ENCODE measurements at regions not wholly inside any gene's neighbourhood (a gene's known extent, or its start where the extent isn't known, plus 50 kb on each side); places are given as distances from the start of the nearest gene placed in this dataset.

DNA sequence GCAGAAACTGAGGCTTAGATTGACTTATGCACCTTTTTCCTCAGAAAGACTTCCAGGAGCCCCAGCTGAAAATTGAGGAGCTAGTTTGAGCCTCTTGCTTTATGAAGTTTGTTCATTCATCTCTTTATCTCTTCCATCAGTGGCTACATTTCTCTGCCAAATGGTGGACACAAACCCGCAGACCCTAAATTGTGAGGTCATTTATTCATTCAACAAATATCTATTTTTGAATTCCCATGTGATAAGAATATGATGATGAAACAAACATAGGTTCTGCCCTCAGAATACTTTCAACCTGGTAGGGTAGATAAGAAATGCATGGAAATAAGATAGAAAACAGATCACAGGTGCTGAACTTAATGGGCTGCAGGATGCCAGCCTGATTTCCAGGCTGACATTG lies 309.4 kb downstream of the TNS1 start:
- in situ Hi-C loops (cut with MboI; ENCODE audit: low sequenced_read_pairs): no loop called here

DNA sequence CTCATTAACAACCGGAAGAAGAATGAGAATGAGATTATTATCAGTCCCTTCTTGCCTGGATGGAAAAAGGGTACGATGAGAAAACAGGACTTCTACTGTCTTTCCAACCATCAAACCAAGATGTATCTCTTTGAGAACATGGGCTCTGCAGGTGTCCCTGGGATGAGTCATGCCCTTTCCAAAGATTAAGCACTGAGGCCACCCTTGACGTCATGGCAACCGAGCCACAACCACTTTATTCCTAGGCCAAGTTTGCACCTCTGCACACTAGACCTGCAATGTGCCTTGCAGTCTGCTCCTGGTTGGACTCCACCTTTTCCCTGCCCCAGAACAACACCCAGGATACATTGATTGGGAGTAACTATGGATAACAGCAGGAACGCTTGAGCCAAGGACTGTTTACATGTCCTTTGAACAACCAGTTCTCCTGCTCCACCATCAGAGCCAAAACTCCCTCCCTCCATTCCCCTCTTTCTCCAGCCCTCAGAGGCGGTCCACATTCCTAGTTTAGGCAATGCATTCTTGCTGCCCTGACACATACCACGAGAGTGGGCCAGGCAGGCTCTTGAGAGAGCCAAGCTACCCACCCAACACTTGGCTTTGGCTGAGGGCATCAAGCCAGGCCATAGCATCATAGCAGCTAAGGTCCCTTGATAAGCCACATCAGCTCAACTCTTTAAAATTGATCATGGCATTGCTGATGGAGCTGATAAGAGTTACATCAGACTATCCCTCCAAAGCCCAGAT lies 310.7 kb downstream of the TNS1 start:
- in situ Hi-C loops (cut with MboI; ENCODE audit: low sequenced_read_pairs): no loop called here

DNA sequence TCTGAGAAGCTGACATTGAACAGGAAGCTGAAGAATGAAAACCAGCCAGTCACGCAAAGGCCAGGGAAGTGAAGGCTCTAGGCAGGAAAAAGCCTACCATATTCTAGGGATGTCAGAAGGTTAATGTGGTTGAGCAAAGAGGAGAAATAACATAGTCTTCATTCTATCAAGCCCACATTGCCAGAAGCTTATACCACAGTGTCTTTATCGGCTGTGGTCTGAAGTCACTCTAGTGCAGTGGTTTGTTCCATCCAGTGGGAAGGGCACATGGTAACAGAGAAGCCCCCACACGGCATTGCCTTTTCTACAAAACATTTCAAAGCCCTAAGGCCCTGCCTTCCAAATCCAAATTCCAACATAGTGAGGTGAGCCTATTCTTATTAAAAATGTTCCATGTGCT lies 311.3 kb downstream of the TNS1 start:
- in situ Hi-C loops (cut with MboI; ENCODE audit: low sequenced_read_pairs): no loop called here

GRCh38 chr2:217689053-217689452 lies 313.7 kb downstream of the TNS1 start:
- in situ Hi-C loops (cut with MboI; ENCODE audit: low sequenced_read_pairs): no loop called here

GRCh38 chr2:217688494-217688893 lies 314.3 kb downstream of the TNS1 start:
- in situ Hi-C loops (cut with MboI; ENCODE audit: low sequenced_read_pairs): no loop called here

GRCh38 chr2:217687771-217688170 lies 315.0 kb downstream of the TNS1 start:
- in situ Hi-C loops (cut with MboI; ENCODE audit: low sequenced_read_pairs): no loop called here

- in situ Hi-C loops (cut with MboI; ENCODE audit: low sequenced_read_pairs): no loop called here
Observed at GRCh38 chr2:217685255-217685605, 317.6 kb downstream of the TNS1 start.

GRCh38 chr2:217684431-217685254 lies 318.2 kb downstream of the TNS1 start:
- in situ Hi-C loops (cut with MboI; ENCODE audit: low sequenced_read_pairs): no loop called here

DNA sequence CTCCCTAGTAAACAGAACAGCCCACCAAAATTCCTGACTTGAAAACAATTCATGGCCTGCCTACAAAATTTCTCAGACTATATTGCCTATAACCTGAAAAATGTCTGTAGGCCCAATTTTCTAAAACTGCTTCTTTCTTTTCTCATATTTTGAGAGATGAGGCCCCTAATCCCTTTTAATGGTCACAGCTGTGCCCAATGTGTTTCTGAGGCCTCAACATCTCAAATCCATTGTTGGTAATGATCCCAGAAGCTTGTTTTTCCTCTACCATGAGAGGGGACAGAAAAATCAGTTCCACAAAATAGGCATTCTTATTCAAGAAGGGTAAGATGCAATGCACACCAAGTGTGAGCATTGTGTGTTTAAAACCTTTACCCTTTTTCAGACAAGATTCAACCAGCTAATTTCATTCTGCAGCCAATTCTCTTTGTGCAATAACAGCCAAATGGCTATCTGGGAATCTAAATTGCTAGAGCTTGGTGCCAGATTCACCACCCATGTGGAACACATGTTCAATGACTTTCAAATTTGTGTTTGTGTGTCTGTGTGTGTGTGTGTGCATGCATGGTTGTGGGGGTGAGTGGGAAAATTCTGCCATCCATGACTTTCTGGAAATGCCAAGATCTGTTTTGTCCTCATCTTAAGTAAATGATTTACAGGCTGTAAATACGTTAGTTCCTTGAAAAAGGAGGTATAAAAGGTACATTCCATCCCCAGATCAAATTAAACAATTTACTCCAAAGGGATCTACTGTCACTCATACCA lies 319.5 kb downstream of the TNS1 start:
- in situ Hi-C loops (cut with MboI; ENCODE audit: low sequenced_read_pairs): no loop called here

DNA sequence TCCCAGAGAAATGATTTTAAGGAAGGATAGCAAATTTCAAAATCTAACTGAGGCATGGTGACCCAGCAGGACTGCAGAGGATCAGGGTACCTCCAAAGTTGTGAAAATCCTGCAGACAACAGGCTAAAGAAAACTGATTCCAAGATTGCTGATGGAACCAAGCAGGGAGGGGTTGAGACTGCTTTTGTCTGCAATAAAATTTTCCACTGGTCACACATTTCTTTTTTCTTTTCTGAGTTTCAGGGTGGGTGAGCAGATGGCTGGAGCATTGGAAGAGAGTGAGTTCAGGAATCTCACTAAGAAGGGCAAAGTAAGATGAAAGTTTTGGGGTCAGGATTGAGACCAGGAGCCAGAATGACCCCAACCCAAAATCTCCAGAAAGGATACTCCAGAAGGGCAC lies 321.0 kb downstream of the TNS1 start:
- in situ Hi-C loops (cut with MboI; ENCODE audit: low sequenced_read_pairs): no loop called here

- in situ Hi-C loops (cut with MboI; ENCODE audit: low sequenced_read_pairs): no loop called here
Observed at GRCh38 chr2:217680381-217680780, 322.4 kb downstream of the TNS1 start.

GRCh38 chr2:217673627-217674026 lies 329.2 kb downstream of the TNS1 start:
- in situ Hi-C loops (cut with MboI; ENCODE audit: low sequenced_read_pairs): no loop called here

DNA sequence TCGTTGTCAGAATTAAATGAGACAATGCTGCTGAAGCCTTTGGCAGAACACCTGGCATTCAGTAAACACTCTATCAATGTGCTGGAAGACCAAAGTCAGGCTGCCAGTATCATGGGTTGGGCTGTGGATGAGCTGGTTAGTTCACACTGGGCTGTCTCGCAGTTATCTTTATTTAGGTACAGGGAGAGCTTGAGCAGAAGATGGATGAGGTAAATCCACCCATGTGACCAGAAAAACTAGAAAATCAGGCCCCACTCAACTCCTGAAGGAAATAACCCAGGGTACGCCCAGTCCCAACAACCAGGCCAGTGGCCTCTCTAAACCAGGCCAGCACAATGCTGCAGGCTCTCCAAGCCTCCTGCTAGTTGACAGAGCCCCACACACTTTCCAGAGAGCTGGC lies 330.3 kb downstream of the TNS1 start:
- in situ Hi-C loops (cut with MboI; ENCODE audit: low sequenced_read_pairs): no loop called here

DNA sequence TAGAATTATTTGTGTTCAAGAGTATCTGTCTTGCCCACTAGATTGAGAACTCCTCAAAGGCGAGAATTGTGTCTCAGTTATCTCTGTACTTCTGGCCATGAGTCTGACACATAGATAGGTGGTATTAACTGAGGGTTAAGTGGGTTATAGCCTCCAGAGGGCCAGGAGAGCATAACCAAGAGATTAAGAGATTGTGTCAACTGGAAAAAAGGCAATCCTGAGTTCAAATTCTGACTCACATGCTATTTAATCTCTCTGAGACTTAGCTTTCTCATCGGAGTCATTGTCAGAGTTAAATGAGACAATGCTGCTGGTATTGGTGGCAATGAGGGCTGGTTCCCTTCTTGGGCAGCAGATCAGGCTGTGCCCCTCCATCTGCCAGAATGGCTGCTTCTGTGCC lies 330.9 kb downstream of the TNS1 start:
- in situ Hi-C loops (cut with MboI; ENCODE audit: low sequenced_read_pairs): no loop called here

GRCh38 chr2:217671075-217671474 lies 331.7 kb downstream of the TNS1 start:
- in situ Hi-C loops (cut with MboI; ENCODE audit: low sequenced_read_pairs): no loop called here

DNA sequence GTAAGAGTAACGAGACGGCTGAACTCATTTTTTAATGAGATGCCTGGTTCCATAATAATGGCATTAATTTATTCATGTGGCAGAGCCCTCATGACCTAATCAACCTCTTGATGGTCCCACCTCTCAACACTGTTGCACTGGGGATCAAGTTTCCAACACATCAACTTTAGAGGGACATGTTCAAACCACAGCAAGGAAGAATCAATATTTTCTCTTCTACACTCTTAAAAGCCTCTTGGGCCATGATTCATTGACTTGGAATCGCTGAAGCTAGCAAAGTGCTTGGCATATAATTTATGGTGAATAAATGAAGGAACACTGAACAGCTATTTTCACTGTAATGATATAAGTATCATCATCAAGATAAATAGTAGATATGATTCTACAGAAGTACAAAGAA lies 333.0 kb downstream of the TNS1 start:
- in situ Hi-C loops (cut with MboI; ENCODE audit: low sequenced_read_pairs): no loop called here

DNA sequence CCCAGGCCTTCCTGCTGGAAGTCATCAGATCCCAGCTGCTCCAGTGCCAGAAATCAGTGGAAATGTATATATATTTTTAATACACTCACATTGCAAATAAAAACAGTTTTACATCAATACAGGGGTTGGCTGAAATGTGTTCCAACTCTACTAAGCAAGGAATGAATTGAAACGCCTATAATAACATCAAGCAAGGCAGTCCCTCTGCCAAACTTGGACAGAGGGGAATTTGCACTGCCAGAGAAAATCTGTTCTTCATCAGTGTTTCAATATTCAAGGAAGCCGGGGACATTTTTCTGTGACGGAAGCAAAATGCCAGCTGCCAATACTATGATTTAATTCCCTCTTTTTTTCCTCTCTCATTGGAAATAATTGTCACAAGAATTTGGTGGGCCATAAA lies 335.3 kb downstream of the TNS1 start:
- in situ Hi-C loops (cut with MboI; ENCODE audit: low sequenced_read_pairs): no loop called here

GRCh38 chr2:217667035-217667434 lies 335.8 kb downstream of the TNS1 start:
- in situ Hi-C loops (cut with MboI; ENCODE audit: low sequenced_read_pairs): no loop called here

GRCh38 chr2:217666338-217666737 lies 336.5 kb downstream of the TNS1 start:
- in situ Hi-C loops (cut with MboI; ENCODE audit: low sequenced_read_pairs): no loop called here

DNA sequence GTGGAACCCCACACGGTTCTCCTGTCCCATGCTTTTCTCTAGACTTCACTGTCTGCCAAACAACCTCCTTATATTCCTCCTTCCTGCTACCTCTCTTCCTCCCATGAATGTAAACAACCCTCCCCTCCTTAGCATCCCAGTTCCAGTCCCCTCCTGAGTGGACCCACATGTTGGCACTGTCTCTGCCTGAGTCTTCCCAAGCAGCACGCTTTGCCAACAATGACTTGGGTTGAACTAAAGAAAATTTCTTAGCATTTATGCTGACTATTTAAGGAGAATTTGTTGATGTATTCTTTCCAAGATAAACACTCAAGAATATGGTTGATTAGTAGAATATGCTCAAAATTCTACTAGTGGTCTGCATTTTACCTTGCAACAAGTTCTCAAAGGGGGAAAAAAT lies 338.0 kb downstream of the TNS1 start:
- in situ Hi-C loops (cut with MboI; ENCODE audit: low sequenced_read_pairs): no loop called here

DNA sequence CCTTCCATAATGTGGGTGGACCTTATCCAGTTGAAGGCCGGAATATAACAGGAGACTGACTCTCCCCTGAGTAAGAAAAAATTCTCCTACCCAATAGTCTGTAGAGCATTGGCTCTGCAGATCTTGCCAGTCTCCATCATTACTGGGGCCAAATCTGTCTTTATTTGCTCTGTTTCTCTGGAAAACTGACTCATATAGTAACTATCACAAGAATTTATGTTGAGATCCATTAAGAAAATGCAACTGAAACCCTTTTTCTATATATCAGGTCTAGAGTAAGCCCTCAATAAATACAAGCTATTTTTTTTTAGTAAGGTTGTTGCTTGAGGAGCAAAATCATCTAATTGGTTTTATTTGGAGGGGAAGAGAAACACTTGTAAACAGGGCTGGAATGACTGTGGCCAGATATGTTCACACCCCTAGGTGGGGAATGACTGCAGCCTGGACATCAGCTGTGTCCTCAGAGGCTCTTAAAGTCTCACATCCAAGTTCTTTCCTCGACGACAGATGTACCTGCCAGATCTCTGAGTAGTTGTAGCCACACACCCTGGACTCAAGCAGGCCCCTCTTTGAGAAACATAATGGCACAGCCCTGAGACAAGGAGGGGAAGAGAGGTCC lies 339.7 kb downstream of the TNS1 start:
- in situ Hi-C loops (cut with MboI; ENCODE audit: low sequenced_read_pairs): no loop called here
